Keratinocyte (primary cell): ENCODE measurements at regions not wholly inside any gene's neighbourhood (a gene's known extent, or its start where the extent isn't known, plus 50 kb on each side); places are given as distances from the start of the nearest gene placed in this dataset.

Source experiments
- DNase-seq: peaks from one replicate; pipeline ENCODE4 v3.0.0-alpha.2; 2011; ENCODE audit warnings: low read depth, missing footprints, low spot score
- FAIRE-seq: peaks from 2 replicates; lab custom pipeline; 2011; peaks lifted over from hg19 to GRCh38; lab: Jason Lieb, UNC
- H2AFZ ChIP-seq: 2 replicates; pipeline ENCODE4 v1.6.0; 2012; ENCODE audit warnings: low read length, control low read depth, inconsistent platforms; ENCODE audit not compliant: control insufficient read depth
- H3K27ac ChIP-seq: 2 replicates; pipeline ENCODE4 v1.5.1; 2011; ENCODE audit warnings: low read length; ENCODE audit not compliant: control insufficient read depth, insufficient read depth
- H3K27me3 ChIP-seq: 3 replicates; pipeline ENCODE4 v1.6.0; 2011; ENCODE audit warnings: low read length; ENCODE audit not compliant: control insufficient read depth, insufficient read depth; ENCODE audit errors: extremely low read depth
- H3K36me3 ChIP-seq, 2 experiments: 2 replicates in 1 of 2; 3 replicates in 1 of 2; pipeline ENCODE4 v1.5.1; 2011; ENCODE audit warnings: low read length in 2 of 2, mild to moderate bottlenecking in 1 of 2; ENCODE audit not compliant: control insufficient read depth in 2 of 2, insufficient read depth in 2 of 2; ENCODE audit errors: extremely low read depth in 1 of 2
- H3K4me1 ChIP-seq: 3 replicates; pipeline ENCODE4 v1.5.1; 2011; ENCODE audit warnings: low read length; ENCODE audit not compliant: control insufficient read depth, insufficient read depth; ENCODE audit errors: extremely low read depth
- H3K4me2 ChIP-seq: 3 replicates; pipeline ENCODE4 v1.6.0; 2011; ENCODE audit warnings: low read depth, low read length; ENCODE audit not compliant: control insufficient read depth, insufficient read depth; ENCODE audit errors: extremely low read depth
- H3K4me3 ChIP-seq, 3 experiments: fragments of 200-600 bp in 1 of 3; sonication (generic) in 1 of 3; 2 replicates in 2 of 3; 3 replicates in 1 of 3; pipeline ENCODE4 v1.5.1; 2011 to 2016; ENCODE audit warnings: low read length in 3 of 3, mild to moderate bottlenecking in 3 of 3, control low read depth in 2 of 3, inconsistent platforms in 1 of 3, low read depth in 1 of 3, mixed read lengths in 1 of 3, mixed run types in 1 of 3, moderate library complexity in 1 of 3; ENCODE audit not compliant: control insufficient read depth in 2 of 3, insufficient read depth in 2 of 3; ENCODE audit errors: extremely low read depth in 1 of 3
- H3K79me2 ChIP-seq: 2 replicates; pipeline ENCODE4 v1.6.0; 2012; ENCODE audit warnings: low read length; ENCODE audit not compliant: control insufficient read depth, insufficient read depth
- H3K9ac ChIP-seq: 3 replicates; pipeline ENCODE4 v1.6.0; 2011; ENCODE audit warnings: low read length; ENCODE audit not compliant: control insufficient read depth, insufficient read depth; ENCODE audit errors: extremely low read depth
- H3K9me1 ChIP-seq: 3 replicates; pipeline ENCODE4 v1.6.0; 2011; ENCODE audit warnings: low read length; ENCODE audit not compliant: control insufficient read depth, insufficient read depth; ENCODE audit errors: extremely low read depth
- H3K9me3 ChIP-seq: 2 replicates; pipeline ENCODE4 v1.5.1; 2012; ENCODE audit warnings: low read depth, low read length; ENCODE audit not compliant: control insufficient read depth
- H4K20me1 ChIP-seq: 3 replicates; pipeline ENCODE4 v1.6.0; 2011; ENCODE audit warnings: low read length; ENCODE audit not compliant: control insufficient read depth, insufficient read depth; ENCODE audit errors: extremely low read depth
- EZH2 ChIP-seq: IDR thresholded peaks from one replicate; pipeline ENCODE4 v1.6.1; 2012; ENCODE audit warnings: inconsistent platforms, mild to moderate bottlenecking, low read length, moderate library complexity
- dilution Hi-C: fragments of 300-500 bp; cut with MboI; formaldehyde crosslinking; loops from one replicate; pipeline ENCODE4 v1.7.0; 2020; ENCODE audit warnings: low sequenced_read_pairs; ENCODE audit not compliant: extremely low pct_ligation_motif_present
- TF ChIP-seq, protein P1 (sequence below), 3 experiments: IDR thresholded peaks in 1 of 3; conservative IDR thresholded peaks in 1 of 3; optimal IDR thresholded peaks in 1 of 3; 2 replicates in 2 of 3; 3 replicates in 1 of 3; pipeline versions ENCODE3 to v1.5.1; 2011; ENCODE audit warnings: low read length in 3 of 3, mild to moderate bottlenecking in 3 of 3, moderate library complexity in 2 of 3, control low read depth in 1 of 3, inconsistent platforms in 1 of 3; ENCODE audit not compliant: insufficient read depth in 2 of 3; ENCODE audit errors: extremely low read depth in 1 of 3

- H2AFZ ChIP-seq: no peak overlapping the region
- H3K9ac ChIP-seq: no peak overlapping the region
- H3K4me1 ChIP-seq: no peaks in the 10 kb centered on the region
- no peaks in the 10 kb centered on the region for H3K9me3 ChIP-seq
- no peak overlapping the region for H3K27ac ChIP-seq
- H4K20me1 ChIP-seq: no peaks in the 10 kb centered on the region
- no peaks in the 10 kb centered on the region for H3K27me3 ChIP-seq
- H3K4me3 ChIP-seq: no peak overlapping the region
- H3K9me1 ChIP-seq: no peaks in the 10 kb centered on the region
- H3K79me2 ChIP-seq: no peaks in the 10 kb centered on the region
- dilution Hi-C loops: no loop called here
- DNase-seq (no peak), FAIRE-seq (no peak)
- no peak overlapping the region for H3K4me2 ChIP-seq
- no peak for TF ChIP-seq EZH2
- TF ChIP-seq, protein P1, sequence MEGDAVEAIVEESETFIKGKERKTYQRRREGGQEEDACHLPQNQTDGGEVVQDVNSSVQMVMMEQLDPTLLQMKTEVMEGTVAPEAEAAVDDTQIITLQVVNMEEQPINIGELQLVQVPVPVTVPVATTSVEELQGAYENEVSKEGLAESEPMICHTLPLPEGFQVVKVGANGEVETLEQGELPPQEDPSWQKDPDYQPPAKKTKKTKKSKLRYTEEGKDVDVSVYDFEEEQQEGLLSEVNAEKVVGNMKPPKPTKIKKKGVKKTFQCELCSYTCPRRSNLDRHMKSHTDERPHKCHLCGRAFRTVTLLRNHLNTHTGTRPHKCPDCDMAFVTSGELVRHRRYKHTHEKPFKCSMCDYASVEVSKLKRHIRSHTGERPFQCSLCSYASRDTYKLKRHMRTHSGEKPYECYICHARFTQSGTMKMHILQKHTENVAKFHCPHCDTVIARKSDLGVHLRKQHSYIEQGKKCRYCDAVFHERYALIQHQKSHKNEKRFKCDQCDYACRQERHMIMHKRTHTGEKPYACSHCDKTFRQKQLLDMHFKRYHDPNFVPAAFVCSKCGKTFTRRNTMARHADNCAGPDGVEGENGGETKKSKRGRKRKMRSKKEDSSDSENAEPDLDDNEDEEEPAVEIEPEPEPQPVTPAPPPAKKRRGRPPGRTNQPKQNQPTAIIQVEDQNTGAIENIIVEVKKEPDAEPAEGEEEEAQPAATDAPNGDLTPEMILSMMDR (optimal IDR thresholded peaks at IDR 0.05 in 1 of 3, IDR thresholded peaks at IDR 0.05 in 1 of 3, conservative IDR thresholded peaks at IDR 0.05 in 1 of 3; ENCODE audit: extremely low read depth in 1 of 3, insufficient read depth in 2 of 3, low read length in 3 of 3): no peak
- no peaks in the 10 kb centered on the region for H3K36me3 ChIP-seq
These were observed 134.6 kb upstream of the ROPN1 start for GRCh38 chr3:124126436-124127023.

- DNase-seq: no peak
- FAIRE-seq: no peak
- no peaks in the 10 kb centered on the region for H3K79me2 ChIP-seq
- H3K4me3 ChIP-seq: no peak overlapping the region
- no peaks in the 10 kb centered on the region for H3K36me3 ChIP-seq
- H3K9me1 ChIP-seq: no peaks in the 10 kb centered on the region
- no peak overlapping the region for H2AFZ ChIP-seq
- no peaks in the 10 kb centered on the region for H3K9me3 ChIP-seq
- no peak overlapping the region for H3K4me2 ChIP-seq
- H3K9ac ChIP-seq: no peak overlapping the region
- no peaks in the 10 kb centered on the region for H3K4me1 ChIP-seq
- dilution Hi-C loops: no loop called here
- peaks cover 12% of the 10 kb centered on the region for H3K27me3 ChIP-seq
- H4K20me1 ChIP-seq: no peaks in the 10 kb centered on the region
- TF ChIP-seq, protein P1 (optimal IDR thresholded peaks at IDR 0.05 in 1 of 3, IDR thresholded peaks at IDR 0.05 in 1 of 3, conservative IDR thresholded peaks at IDR 0.05 in 1 of 3; ENCODE audit: extremely low read depth in 1 of 3, insufficient read depth in 2 of 3, low read length in 3 of 3): no peak
- no peak overlapping the region for H3K27ac ChIP-seq
These were observed 139.2 kb upstream of the ROPN1 start for GRCh38 chr3:124131158-124131557.
